ENCODE measurements at regions not wholly inside any gene's neighbourhood (a gene's known extent, or its start where the extent isn't known, plus 50 kb on each side); places are given as distances from the start of the nearest gene placed in this dataset.

- no peak overlapping the region for H3K27ac ChIP-seq
- H3K9me3 ChIP-seq = no peaks in the 10 kb centered on the region
- TF ChIP-seq CTCF (IDR thresholded peaks at IDR 0.05) (no peak), POLR2A (IDR thresholded peaks at IDR 0.05) (no peak)
- H3K27me3 ChIP-seq = no peaks in the 10 kb centered on the region
- no peaks in the 10 kb centered on the region for H3K36me3 ChIP-seq
- no peak overlapping the region for H3K4me3 ChIP-seq
- DNase-seq = no peak
- H3K4me1 ChIP-seq = no peaks in the 10 kb centered on the region
These were observed 269.0 kb downstream of the FAM76B start for GRCh38 chr11:95520369-95521132.

GRCh38 chr11:95519912-95520311 lies 269.7 kb downstream of the FAM76B start:
- Histone ChIP-seq H3K36me3 (no peaks in the 10 kb centered on the region), H3K9me3 (no peaks in the 10 kb centered on the region), H3K4me1 (no peaks in the 10 kb centered on the region), H3K4me3 (no peak overlapping the region), H3K27ac (no peak overlapping the region), H3K27me3 (no peaks in the 10 kb centered on the region)
- TF ChIP-seq CTCF (IDR thresholded peaks at IDR 0.05) = no peak
- TF ChIP-seq POLR2A (IDR thresholded peaks at IDR 0.05) = no peak
- DNase-seq = no peak

GRCh38 chr11:95517453-95517852 lies 272.1 kb downstream of the FAM76B start:
- H3K27me3 ChIP-seq = no peaks in the 10 kb centered on the region
- no peaks in the 10 kb centered on the region for H3K36me3 ChIP-seq
- H3K9me3 ChIP-seq = no peaks in the 10 kb centered on the region
- H3K4me3 ChIP-seq = no peak overlapping the region
- TF ChIP-seq POLR2A (IDR thresholded peaks at IDR 0.05) (no peak), CTCF (IDR thresholded peaks at IDR 0.05) (no peak)
- no peak for DNase-seq
- no peak overlapping the region for H3K27ac ChIP-seq
- no peaks in the 10 kb centered on the region for H3K4me1 ChIP-seq

GRCh38 chr11:95516786-95517185 lies 272.8 kb downstream of the FAM76B start:
- H3K4me1 ChIP-seq = no peaks in the 10 kb centered on the region
- no peak overlapping the region for H3K27ac ChIP-seq
- no peak overlapping the region for H3K4me3 ChIP-seq
- H3K9me3 ChIP-seq = no peaks in the 10 kb centered on the region
- no peaks in the 10 kb centered on the region for H3K36me3 ChIP-seq
- no peak for DNase-seq
- TF ChIP-seq CTCF (IDR thresholded peaks at IDR 0.05) = no peak
- no peak for TF ChIP-seq POLR2A (IDR thresholded peaks at IDR 0.05)
- no peaks in the 10 kb centered on the region for H3K27me3 ChIP-seq

GRCh38 chr11:95516175-95516574 lies 273.4 kb downstream of the FAM76B start:
- no peaks in the 10 kb centered on the region for H3K4me1 ChIP-seq
- H3K36me3 ChIP-seq = no peaks in the 10 kb centered on the region
- TF ChIP-seq CTCF (IDR thresholded peaks at IDR 0.05) (no peak), POLR2A (IDR thresholded peaks at IDR 0.05) (no peak)
- H3K9me3 ChIP-seq = no peaks in the 10 kb centered on the region
- H3K27ac ChIP-seq = no peak overlapping the region
- no peaks in the 10 kb centered on the region for H3K27me3 ChIP-seq
- no peak for DNase-seq
- no peak overlapping the region for H3K4me3 ChIP-seq

All from Peyer's patch (tissue), 4 donors.